NCI-H1694 (cell line): ENCODE measurements at regions not wholly inside any gene's neighbourhood (a gene's known extent, or its start where the extent isn't known, plus 50 kb on each side); places are given as distances from the start of the nearest gene placed in this dataset.

Experiments
- DNase-seq: peaks from one replicate; lab custom pipeline; 2025; lab: John Stamatoyannopoulos, UW

- no peak for DNase-seq
Measured at GRCh38 chr9:29701971-29702370, 2128.7 kb upstream of the C9orf72 start.

DNA sequence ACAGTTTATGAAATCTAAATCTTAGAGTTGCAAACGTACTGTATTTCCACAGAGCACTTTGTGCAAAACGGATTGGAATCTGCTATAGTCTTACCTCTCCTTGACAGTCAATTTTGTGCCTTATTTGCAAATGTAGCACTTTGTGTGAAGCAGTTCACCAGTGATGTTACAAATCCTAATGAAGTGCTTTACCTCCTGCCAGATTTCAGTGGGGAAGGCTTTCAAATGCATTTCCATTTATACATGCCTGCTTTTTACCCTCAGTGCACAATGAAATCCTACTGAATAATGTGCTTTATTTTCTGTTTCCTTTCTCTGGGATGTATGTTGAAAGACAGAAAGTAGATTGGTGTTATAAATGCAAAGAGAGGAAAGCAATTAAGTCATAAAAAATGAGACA, 2141.6 kb upstream of the C9orf72 start:
- DNase-seq: no peak

GRCh38 chr9:29717631-29718030, 2144.3 kb upstream of the C9orf72 start:
- no peak for DNase-seq

DNA sequence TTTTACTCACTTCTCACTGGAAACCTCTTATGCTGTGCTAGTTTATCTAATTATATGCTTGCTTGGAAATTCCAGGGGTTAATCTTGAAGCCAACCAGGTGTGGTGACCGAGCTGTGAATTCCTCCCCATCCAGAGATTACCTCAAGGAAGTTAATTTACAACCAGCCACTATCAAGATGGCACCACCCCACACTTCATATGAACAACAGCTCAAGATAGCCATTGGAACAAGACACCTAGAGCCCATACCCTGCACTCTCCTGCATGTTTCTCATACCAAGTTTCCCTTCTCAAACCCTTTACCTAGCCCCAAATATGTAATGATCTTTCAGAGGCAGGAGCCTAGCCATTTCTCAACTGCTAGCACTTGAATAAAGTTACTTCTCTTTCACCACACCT, 2156.9 kb upstream of the C9orf72 start:
- DNase-seq: no peak

DNA sequence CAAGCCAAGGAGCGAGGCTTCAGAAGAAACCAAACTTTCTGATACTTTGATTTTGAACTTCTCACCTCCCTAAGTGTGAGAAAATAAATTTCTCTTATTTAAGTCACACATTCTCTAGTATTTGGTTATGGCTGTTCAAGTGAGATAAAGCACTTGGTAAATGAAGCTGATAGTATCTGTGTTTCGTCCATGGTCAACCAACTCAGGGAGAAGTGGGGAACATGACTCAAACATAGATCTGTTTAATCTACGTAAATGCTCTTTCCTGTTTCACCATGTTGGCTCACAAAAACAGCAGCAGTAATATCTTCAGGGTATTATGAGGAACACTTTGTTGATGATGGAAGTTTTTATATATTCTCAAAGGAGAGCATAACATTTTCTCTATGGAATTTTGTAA, 2167.2 kb upstream of the C9orf72 start:
- no peak for DNase-seq

DNA sequence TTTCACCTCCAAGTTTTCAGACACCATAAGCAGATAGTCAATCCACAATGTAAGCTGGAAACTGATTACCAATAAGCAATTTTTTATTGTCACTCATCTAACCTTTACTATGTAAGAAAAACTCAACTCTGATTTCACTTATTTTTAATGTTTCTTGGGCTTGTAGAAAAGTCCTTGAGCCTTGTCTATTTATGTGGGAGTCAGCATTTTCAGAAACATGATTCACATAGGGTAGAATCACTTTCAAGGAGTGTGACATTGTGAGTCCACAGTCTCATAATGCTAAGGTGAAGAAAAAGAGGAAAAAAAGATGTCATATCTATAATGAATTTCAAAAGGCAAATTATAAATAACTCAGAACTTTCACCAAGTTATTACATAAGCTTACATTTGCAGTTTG, 2167.9 kb upstream of the C9orf72 start:
- no peak for DNase-seq

DNA sequence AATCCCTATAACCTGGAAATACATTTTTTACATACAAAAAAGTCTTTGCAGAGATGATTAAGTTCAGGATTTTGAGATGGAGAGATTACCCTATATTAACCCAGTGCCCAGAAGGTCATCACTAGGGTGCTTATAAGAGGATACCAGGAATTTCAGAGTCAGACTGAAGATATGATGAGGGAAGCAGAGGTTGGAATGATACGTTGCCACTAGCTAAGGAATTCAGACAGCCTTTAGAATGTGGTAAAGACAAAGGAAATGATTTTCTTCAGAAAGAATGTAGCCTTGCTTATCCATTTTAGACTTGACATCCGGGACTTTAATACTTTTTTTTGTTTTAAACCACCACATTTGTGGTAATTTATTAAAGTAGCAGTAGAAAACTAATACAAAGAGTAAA, 2176.8 kb upstream of the C9orf72 start:
- no peak for DNase-seq

DNA sequence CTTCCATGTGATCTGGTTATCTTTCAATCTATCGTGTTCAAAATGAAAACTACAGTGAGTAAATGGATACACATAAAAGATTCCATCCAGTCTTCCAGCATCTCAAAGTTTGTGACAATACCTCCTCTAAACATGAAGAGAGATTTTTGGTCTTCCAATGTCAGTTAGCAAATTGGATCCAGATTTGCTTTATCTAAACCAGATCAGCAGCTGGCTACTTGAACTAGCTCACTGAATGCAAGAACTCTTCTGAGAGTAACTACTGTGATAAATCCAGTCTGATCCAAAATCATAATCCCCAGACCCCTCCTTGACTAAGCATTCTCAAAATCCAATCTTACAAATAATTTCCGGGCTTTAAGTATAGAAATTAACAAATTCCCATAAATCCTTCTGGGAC, 2177.9 kb upstream of the C9orf72 start:
- no peak for DNase-seq

GRCh38 chr9:29753638-29754037, 2180.4 kb upstream of the C9orf72 start:
- no peak for DNase-seq

- no peak for DNase-seq
Measured at GRCh38 chr9:29769019-29769418, 2195.7 kb upstream of the C9orf72 start.

GRCh38 chr9:29773676-29774075, 2200.4 kb upstream of the C9orf72 start:
- no peak for DNase-seq

DNA sequence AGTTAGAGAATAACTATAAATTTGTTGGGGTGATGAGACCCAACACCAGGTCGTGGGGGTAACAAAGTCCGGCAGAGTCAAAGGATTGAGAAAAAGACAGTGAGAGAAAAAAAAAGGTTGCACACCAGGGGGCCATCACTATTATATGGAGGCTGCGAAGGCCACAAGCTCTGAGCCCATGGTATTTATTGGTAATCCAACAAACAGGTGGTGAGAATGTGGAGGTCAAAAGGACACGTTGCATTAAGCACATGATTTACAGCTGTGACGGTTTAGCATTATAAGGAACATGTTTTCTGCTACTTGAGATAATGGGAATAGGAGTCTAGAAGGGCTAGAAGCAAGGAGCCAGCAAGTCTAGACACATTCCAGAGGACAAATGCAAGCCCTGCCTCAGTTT, 2202.2 kb upstream of the C9orf72 start:
- DNase-seq: no peak

- DNase-seq: no peak
Measured at GRCh38 chr9:29778281-29778849, 2205.1 kb upstream of the C9orf72 start.

DNA sequence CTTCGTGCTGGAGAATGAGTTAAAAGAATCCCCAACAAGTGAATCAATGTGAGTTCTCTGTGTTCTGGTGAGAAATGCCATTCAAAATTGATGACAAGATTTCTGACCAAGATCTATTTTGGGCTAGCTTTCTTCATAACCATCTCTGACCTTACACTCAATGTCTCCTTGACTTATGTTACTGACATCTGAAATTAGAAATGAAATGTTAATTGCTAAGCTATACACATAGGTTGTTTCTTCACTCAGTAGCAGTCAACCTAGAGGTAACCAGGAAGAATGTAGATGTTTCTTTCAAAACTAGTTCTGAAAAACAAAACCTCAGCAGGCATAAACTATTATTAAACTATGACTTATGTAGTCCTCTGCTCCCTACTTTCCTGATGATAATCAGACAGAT, 2220.7 kb upstream of the C9orf72 start:
- no peak for DNase-seq

GRCh38 chr9:29796291-29796952, 2223.1 kb upstream of the C9orf72 start:
- DNase-seq: no peak

DNA sequence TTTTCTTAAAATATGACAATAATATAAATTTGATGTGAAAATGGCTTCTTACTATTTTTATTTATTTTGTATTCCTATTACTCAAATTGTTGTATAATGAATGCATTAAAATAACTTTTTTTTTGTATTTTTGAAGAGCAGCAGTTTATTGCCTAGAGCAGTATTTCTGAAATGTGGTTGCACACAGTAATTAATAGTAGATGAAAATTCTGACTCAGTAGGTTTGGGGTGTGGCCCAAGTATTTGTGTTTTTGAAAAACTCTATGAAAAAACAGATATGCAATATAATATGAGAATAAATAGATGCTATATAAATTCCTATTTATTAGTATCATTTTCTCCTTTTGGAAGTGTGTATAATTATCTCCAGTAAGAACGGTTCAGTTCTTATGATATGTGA, 2225.3 kb upstream of the C9orf72 start:
- DNase-seq: no peak

- DNase-seq: no peak
Measured at GRCh38 chr9:29799227-29799626, 2225.9 kb upstream of the C9orf72 start.

GRCh38 chr9:29800821-29801220, 2227.5 kb upstream of the C9orf72 start:
- DNase-seq: peak; percentile 34

DNA sequence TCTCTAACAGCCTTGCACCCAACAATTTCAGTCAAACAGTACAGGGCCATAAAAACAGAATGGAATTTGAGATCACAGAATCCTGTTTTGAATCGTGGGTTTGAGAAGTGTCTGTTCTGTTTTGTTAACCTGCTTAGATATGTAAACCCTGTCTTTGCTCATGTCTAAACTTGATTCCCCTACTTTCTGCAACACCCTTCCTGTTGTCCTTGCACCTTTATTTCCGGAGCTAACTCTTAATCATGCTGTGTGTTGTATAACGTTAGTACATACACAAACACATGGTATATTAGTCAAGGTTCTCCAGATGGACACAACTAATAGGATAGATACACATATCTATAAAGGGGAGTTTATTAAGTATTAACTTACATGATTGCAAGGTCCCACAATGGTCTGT, 2229.2 kb upstream of the C9orf72 start:
- DNase-seq: no peak

DNA sequence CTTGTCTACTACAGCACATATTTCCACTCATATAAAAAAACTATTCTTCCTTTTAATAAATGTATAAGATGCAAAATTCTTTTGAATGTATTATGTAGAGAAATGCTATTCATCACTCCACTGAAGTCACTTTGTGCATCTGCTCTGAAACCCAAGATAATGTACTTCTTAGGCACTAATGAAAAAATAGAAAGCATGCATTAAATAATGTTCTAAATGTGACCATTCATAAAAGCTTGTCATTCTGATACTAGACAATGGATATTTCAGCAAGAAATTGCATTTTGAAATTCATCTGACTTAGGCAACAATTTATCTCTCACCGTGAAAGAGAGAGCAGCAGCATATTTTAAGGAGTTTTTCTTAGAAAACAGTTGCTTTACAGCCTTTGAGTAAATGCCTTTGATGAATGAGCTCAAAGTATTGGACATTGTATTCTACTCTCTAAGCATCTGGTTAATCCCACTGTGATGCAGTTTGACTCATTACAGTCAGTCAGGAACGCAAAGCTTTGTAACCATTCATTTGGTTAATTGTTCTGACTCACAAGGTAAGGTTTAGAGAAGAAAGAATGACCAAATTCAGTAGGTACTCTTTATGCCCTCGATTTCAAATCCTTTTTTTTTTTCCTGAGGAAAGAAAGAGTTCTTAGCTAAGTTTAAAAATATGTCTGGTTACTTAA, 2233.8 kb upstream of the C9orf72 start:
- DNase-seq: no peak

- DNase-seq: no peak
Measured at GRCh38 chr9:29816954-29817703, 2243.8 kb upstream of the C9orf72 start.

GRCh38 chr9:29822458-29822857, 2249.2 kb upstream of the C9orf72 start:
- no peak for DNase-seq

DNA sequence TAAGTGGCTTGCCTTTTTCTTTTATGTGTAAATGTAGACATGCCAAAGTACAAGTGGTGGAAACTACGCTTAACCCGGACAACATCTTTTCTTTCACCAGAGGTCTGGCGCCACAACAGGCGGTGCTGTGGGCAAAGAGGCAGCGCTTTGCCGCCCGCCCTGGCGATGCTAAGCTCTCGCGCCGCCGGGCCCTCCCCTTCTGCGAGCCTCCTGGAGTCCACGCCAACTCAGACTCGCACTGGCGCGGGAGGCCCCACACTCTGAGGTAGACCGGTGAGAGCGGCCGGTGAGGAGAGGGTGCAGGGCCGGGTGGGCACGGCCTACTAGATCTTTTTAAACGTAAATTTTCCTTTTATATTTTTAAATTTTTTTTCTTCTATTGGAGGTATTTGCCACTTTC, 2253.1 kb upstream of the C9orf72 start:
- DNase-seq: no peak
